ENCODE measurements at regions not wholly inside any gene's neighbourhood (a gene's known extent, or its start where the extent isn't known, plus 50 kb on each side); places are given as distances from the start of the nearest gene placed in this dataset.
"Not testable (repeated sequence)": the region's sequence is repeated elsewhere in the genome, so short reads cannot be mapped to it uniquely, and the experiment has no call there.

- DNase-seq, result no peak
Measured at GRCh38 chr3:83251490-83251889, 1490.0 kb upstream of the GBE1 start.

GRCh38 chr3:83250613-83251012 is 1489.2 kb upstream of the GBE1 start:
- no peak for DNase-seq

- DNase-seq, result no peak
Measured at GRCh38 chr3:83248454-83248853, 1487.0 kb upstream of the GBE1 start.

GRCh38 chr3:83235180-83235814 is 1473.9 kb upstream of the GBE1 start:
- DNase-seq, result no peak

- no peak for DNase-seq
Measured at GRCh38 chr3:83233715-83234114, 1472.3 kb upstream of the GBE1 start.

GRCh38 chr3:83230841-83231240 is 1469.4 kb upstream of the GBE1 start:
- no peak for DNase-seq

- DNase-seq, result no peak
Measured at GRCh38 chr3:83230376-83230775, 1468.9 kb upstream of the GBE1 start.

GRCh38 chr3:83226751-83227150 is 1465.3 kb upstream of the GBE1 start:
- no peak for DNase-seq

- DNase-seq, result no peak
Measured at GRCh38 chr3:83224101-83224868, 1462.8 kb upstream of the GBE1 start.

- DNase-seq, result no peak
Measured at GRCh38 chr3:83218383-83219200, 1457.1 kb upstream of the GBE1 start.

- not testable (repeated sequence) for DNase-seq
Measured at GRCh38 chr3:83217595-83218118, 1456.2 kb upstream of the GBE1 start.

- DNase-seq, result no peak
Measured at GRCh38 chr3:83216919-83217594, 1455.6 kb upstream of the GBE1 start.

GRCh38 chr3:83195243-83195642 is 1433.8 kb upstream of the GBE1 start:
- DNase-seq, result no peak

GRCh38 chr3:83193526-83193925 is 1432.1 kb upstream of the GBE1 start:
- DNase-seq, result no peak

GRCh38 chr3:83189634-83190033 is 1428.2 kb upstream of the GBE1 start:
- no peak for DNase-seq

GRCh38 chr3:83169473-83169872 is 1408.0 kb upstream of the GBE1 start:
- no peak for DNase-seq

GRCh38 chr3:83150896-83151295 is 1389.5 kb upstream of the GBE1 start:
- DNase-seq, result no peak

GRCh38 chr3:83140983-83141382 is 1379.5 kb upstream of the GBE1 start:
- no peak for DNase-seq

GRCh38 chr3:83131236-83131635 is 1369.8 kb upstream of the GBE1 start:
- DNase-seq, result no peak

- no peak for DNase-seq
Measured at GRCh38 chr3:83122774-83123350, 1361.4 kb upstream of the GBE1 start.

- no peak for DNase-seq
Measured at GRCh38 chr3:83093222-83093572, 1331.8 kb upstream of the GBE1 start.

- no peak for DNase-seq
Measured at GRCh38 chr3:83092521-83093221, 1331.2 kb upstream of the GBE1 start.

Data from NCI-H526 (cell line).